Spleen (tissue), 7 donors: ENCODE measurements at regions not wholly inside any gene's neighbourhood (a gene's known extent, or its start where the extent isn't known, plus 50 kb on each side); places are given as distances from the start of the nearest gene placed in this dataset.

ENCODE experiments used
- POLR2A ChIP-seq, 3 donors: fragments of 450-650 bp; IDR thresholded peaks; one replicate each; pipeline ENCODE4 v1.5.1; 2017; ENCODE audit warnings: antibody characterized with exemption in 3 of 3, mild to moderate bottlenecking in 1 of 3
- POLR2AphosphoS5 ChIP-seq, 3 donors: sonication (generic); formaldehyde crosslinking; IDR thresholded peaks; one replicate each; pipeline ENCODE4 v1.5.1; 2017; ENCODE audit warnings: antibody characterized with exemption in 3 of 3
- TF ChIP-seq, protein P1 (sequence below), 11 experiments: fragments of 200-600 bp in 7 of 11; fragments of 450-650 bp in 4 of 11; sonication (generic) in 4 of 11; IDR thresholded peaks in 8 of 11; conservative IDR thresholded peaks in 3 of 11; 1 replicate in 7 of 11; 2 replicates in 4 of 11; pipeline versions ENCODE4 v1.4.0 to v1.8.0; 2016 to 2021; ENCODE audit warnings: antibody characterized with exemption in 11 of 11, inconsistent platforms in 4 of 11, mild to moderate bottlenecking in 1 of 11
- donor health status: DM: no; HTN: no; CAD: no; lungs with moderate emphysema.
- donor health status: DM: no; HTN: no; CAD: no.
- donor health status: DM: no; HTN: no; CAD: no.

DNA sequence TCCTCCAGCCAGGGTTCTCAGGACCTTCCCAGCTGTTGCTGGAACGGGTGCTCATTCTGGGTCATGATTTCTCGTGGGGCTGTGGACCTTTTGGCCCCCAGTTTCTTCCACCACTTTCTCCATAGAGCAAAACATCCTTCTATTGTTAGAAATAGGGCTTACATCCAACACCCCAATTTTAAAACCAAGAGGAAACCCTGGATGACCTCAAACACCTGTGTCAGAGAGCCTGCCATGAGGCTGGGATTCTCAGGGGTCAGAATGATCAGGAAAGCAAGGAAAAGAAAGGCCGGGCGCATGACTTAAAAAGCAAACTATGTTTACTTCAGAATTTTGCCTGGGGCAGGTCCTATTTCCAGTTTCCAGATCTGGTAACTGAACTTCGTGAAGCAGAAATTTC, 307.9 kb upstream of the MEIS1 start:
- TF ChIP-seq, protein P1, sequence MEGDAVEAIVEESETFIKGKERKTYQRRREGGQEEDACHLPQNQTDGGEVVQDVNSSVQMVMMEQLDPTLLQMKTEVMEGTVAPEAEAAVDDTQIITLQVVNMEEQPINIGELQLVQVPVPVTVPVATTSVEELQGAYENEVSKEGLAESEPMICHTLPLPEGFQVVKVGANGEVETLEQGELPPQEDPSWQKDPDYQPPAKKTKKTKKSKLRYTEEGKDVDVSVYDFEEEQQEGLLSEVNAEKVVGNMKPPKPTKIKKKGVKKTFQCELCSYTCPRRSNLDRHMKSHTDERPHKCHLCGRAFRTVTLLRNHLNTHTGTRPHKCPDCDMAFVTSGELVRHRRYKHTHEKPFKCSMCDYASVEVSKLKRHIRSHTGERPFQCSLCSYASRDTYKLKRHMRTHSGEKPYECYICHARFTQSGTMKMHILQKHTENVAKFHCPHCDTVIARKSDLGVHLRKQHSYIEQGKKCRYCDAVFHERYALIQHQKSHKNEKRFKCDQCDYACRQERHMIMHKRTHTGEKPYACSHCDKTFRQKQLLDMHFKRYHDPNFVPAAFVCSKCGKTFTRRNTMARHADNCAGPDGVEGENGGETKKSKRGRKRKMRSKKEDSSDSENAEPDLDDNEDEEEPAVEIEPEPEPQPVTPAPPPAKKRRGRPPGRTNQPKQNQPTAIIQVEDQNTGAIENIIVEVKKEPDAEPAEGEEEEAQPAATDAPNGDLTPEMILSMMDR (IDR thresholded peaks at IDR 0.05 in 8 of 11, conservative IDR thresholded peaks at IDR 0.05 in 3 of 11) = no peak
- no peak for TF ChIP-seq POLR2AphosphoS5 (IDR thresholded peaks at IDR 0.05)
- TF ChIP-seq POLR2A (IDR thresholded peaks at IDR 0.05) = no peak
